HT-29 (cell line): ENCODE measurements at regions not wholly inside any gene's neighbourhood (a gene's known extent, or its start where the extent isn't known, plus 50 kb on each side); places are given as distances from the start of the nearest gene placed in this dataset.

Experiments
- DNase-seq: peaks from one replicate; pipeline ENCODE4 v3.0.0-alpha.2; 2015; ENCODE audit warnings: low spot score

GRCh38 chr15:69576948-69577351, 124.3 kb downstream of the RPLP1 start:
- DNase-seq: peak; percentile 95

- peak; percentile 78 for DNase-seq
These were observed 124.8 kb downstream of the RPLP1 start for GRCh38 chr15:69577397-69577796.

- DNase-seq: no peak
These were observed 125.6 kb downstream of the RPLP1 start for GRCh38 chr15:69578252-69578651.

- DNase-seq: peak; percentile 83
These were observed 126.4 kb downstream of the RPLP1 start for GRCh38 chr15:69578787-69579583.

- no peak for DNase-seq
These were observed 127.5 kb downstream of the RPLP1 start for GRCh38 chr15:69579950-69580618.

GRCh38 chr15:69583626-69584025, 131.0 kb downstream of the RPLP1 start:
- DNase-seq: no peak

GRCh38 chr15:69585937-69586336, 133.3 kb downstream of the RPLP1 start:
- DNase-seq: no peak

- no peak for DNase-seq
These were observed 134.1 kb downstream of the RPLP1 start for GRCh38 chr15:69586721-69587120.

GRCh38 chr15:69587723-69588426, 135.3 kb downstream of the RPLP1 start:
- no peak for DNase-seq

- DNase-seq: no peak
These were observed 137.6 kb downstream of the RPLP1 start for GRCh38 chr15:69590201-69590710.

GRCh38 chr15:69590932-69591524, 138.4 kb downstream of the RPLP1 start:
- peak; percentile 25 for DNase-seq

GRCh38 chr15:69591905-69592508, 139.4 kb downstream of the RPLP1 start:
- peak; percentile 92 for DNase-seq

GRCh38 chr15:69592954-69593353, 140.3 kb downstream of the RPLP1 start:
- DNase-seq: no peak

GRCh38 chr15:69593488-69593887, 140.9 kb downstream of the RPLP1 start:
- no peak for DNase-seq

- peak; percentile 99 for DNase-seq
These were observed 141.7 kb downstream of the RPLP1 start for GRCh38 chr15:69593981-69594966.

- DNase-seq: peak; percentile 83
These were observed 142.6 kb downstream of the RPLP1 start for GRCh38 chr15:69595009-69595791.

- DNase-seq: no peak
These were observed 144.5 kb downstream of the RPLP1 start for GRCh38 chr15:69597061-69597592.

GRCh38 chr15:69599271-69599670, 146.7 kb downstream of the RPLP1 start:
- no peak for DNase-seq

GRCh38 chr15:69600556-69601085, 148.0 kb downstream of the RPLP1 start:
- DNase-seq: no peak
